EH (cell line): ENCODE measurements at regions not wholly inside any gene's neighbourhood (a gene's known extent, or its start where the extent isn't known, plus 50 kb on each side); places are given as distances from the start of the nearest gene placed in this dataset.
"Not testable (repeated sequence)": the region's sequence is repeated elsewhere in the genome, so short reads cannot be mapped to it uniquely, and the experiment has no call there.

Experiments used
- DNase-seq: peaks from one replicate; pipeline ENCODE4 v3.0.0-alpha.2; 2015; ENCODE audit warnings: low read depth

DNA sequence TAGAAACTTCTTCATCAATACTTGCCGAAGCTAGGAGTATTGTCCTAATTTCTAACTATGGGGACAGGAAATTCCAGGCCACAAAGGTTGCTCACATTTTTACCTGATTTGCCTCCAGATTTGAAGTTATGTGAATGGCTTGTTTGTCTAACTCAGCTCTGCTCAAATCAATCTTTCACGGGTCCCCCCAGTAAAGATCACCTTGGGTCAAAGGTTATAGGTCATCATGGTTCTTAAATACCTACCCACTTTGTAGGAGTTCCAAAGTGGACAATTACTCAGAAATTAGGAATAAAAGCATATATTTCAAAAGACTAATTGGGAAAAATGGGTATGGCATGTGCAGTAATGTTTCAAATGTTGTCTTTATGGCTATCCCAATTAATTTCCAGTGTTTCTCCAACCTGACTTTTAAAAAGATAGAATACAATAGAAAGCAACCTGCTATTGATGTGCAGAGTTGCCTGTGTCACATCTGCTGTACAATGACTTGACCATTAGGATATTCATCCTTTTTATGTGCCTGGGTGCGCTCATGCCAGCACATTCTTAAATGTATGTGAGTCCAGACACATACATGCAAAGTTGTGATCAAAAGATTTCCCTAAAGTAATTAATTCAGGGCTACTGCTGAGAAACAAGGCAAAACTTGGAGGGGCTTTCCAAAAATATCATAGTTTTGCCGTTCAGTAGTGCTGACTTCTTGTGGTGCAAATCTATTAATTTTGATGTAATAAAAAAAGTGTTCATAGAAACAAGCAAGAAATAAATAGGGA lies 126.1 kb downstream of the MYCN start:
- DNase-seq, result no peak

- not testable (repeated sequence) for DNase-seq
Measured at GRCh38 chr2:16065272-16066069, 125.1 kb downstream of the MYCN start.

GRCh38 chr2:16064745-16065144 lies 124.4 kb downstream of the MYCN start:
- DNase-seq, result no peak

GRCh38 chr2:16063955-16064633 lies 123.7 kb downstream of the MYCN start:
- DNase-seq, result no peak

- DNase-seq, result no peak
Measured at GRCh38 chr2:16063251-16063850, 123.0 kb downstream of the MYCN start.

DNA sequence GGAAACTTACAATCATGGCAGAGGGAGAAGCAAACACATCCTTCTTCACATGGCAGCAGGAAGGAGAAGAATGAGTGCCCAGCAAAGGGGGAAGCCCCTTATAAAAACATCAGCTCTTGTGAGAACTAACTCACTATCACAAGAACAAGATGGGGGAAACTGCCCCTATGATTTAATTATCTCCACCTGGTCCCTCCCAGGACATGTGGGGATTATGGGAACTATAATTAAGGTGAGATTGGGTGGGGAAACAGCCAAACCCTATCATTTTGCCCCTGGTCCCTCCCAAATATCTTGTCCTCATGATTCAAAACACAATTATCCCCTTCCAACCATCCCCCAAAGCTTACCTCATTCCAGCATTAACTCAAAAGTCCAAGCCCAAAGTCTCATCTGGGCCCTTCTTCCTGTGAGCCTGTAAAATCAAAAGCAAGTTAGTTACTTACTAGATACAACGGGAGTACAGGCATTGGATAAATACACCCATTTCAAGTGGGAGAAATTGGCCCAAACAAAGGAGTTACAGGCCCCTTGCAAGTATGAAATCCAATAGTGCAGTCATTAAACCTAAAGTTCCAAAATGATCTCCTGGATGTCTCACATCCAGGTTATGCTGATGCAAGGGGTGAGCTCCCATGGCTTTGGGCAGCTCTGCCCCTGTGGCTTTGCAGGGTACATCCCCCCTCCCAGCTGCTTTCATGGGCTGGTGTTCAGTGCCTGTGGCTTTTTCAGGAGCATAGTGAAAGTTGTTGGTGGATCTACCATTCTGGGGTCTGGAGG lies 122.3 kb downstream of the MYCN start:
- no peak for DNase-seq

GRCh38 chr2:16061441-16062217 lies 121.3 kb downstream of the MYCN start:
- no peak for DNase-seq

DNA sequence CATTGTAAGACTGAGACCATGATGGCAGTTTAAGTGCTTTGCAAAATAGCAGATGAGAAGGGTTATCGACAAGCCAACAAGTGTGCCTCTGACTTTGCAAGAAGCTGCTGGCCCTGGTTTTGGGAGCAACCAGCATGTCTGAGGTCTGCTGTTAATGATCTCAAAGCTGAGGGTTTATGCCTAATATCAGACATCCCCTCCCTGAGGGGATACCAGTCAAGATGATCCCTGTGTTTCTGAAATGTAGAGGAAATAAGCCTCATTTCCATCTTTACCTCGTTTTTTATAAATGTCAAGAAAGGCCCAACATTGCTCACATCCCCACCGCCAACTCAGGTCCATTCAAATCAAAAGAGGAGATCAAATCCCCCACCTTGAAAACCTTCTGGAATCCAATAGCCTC lies 120.6 kb downstream of the MYCN start:
- no peak for DNase-seq

DNA sequence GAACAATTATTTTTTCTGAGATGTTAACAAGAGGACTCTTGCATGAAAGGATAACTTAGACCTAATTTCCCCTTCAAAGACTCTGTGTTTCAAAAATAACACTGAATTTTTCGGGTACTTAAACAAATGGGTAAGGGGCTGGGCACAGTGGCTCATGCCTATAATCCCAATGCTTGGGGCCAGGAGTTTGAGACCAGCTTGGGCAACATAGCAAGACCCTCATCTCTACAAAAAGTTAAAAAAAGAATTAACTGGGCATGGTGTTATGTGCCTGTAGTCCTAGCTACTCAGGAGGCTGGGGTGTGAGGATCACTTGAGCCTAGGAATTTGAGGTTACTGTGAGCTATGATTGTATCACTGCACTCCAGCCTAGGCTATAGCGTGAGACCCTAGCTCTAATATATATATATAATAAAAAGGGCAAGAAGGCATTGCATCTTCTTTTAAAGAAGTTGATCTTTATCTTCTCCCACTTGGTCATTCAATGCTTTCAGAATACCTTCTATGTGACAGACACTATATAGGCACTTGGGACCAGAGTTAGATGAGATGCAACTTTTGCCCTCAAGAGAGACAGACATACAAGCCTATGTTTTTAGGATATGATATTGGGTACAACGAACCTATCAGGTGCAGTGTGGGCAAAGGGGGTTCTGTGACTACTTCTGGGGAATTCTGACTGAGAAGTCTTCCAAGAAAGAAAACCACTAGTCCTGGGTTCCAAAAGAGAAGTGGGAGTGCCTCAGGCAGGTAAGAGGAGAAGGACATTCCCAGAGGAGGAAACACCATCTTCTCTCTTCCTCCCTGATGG lies 120.0 kb downstream of the MYCN start:
- no peak for DNase-seq

GRCh38 chr2:16059393-16060016 lies 119.2 kb downstream of the MYCN start:
- DNase-seq, result no peak

GRCh38 chr2:16058747-16059358 lies 118.5 kb downstream of the MYCN start:
- no peak for DNase-seq

DNA sequence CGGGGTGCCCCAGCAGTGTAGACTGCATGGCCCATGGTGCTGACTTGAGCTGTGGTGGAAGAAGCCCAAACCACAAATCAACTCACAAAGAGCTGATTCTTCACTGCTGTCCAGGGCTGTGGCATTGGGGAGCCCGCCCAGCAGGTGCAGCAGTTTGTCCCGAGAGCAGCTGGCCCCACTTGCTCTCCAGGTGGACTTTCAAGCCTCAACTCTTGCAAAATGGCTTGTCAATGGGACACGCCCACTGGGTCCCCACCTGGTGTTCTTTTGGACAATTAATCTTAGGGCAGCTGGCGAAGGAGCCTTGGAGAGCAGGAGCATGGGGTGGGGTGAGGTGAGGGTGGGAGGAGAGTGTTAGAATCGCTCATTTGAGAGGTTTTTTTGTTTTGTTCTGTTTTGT lies 117.9 kb downstream of the MYCN start:
- no peak for DNase-seq

DNA sequence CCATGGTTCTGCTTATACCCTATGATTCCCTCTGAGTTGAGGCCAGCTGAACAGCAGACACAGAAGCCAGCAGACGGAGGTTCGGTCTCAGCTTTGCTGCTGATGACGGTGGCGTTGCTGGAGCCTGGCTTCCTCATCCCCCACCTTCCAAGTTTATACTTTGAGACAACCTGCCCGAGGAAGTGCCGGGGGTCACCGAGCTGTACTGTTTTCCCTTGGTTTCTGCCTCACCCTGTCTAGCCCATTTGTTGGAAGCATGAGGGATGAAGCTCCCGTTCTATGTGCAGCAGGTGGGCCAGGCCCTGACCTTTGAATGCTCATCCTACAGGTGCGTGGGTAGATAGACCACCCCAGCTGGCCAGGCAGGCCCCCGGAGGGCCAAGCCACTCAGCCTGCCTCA lies 117.3 kb downstream of the MYCN start:
- DNase-seq, result no peak

DNA sequence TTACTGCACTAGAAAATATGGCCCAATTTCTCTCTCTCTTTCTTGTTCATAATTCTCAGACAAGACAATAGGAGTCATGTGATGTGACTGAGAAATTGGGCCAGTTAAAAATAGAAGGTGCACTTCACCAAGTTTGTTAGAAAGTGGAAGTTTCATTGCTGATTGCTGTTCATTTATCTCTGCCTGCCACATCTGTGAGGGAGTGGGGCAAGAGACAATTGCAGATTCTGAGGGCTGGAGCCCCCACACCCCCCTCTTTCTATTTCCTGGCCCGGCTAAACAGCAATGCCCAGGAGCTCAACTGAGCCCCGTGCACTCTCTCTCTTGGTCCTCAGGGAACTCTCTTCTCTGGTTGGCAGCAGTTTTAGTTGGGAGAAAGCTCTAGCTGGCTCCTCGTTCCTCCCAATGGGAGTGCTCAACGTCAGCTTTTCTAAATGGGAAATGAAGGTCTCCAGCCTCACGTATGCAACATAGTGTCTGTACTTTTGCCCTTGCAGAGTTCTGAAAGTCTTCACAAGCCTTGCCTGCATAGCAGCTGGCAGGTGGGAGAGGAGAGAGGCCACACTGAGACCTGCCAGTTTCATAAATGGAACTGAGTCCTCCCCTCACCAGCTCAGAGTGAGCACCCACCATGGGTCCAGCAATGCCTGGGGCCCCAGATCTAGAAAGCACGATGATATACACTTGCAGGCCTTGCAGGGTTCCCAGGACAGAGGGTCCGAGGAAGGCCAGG lies 115.7 kb downstream of the MYCN start:
- no peak for DNase-seq

DNA sequence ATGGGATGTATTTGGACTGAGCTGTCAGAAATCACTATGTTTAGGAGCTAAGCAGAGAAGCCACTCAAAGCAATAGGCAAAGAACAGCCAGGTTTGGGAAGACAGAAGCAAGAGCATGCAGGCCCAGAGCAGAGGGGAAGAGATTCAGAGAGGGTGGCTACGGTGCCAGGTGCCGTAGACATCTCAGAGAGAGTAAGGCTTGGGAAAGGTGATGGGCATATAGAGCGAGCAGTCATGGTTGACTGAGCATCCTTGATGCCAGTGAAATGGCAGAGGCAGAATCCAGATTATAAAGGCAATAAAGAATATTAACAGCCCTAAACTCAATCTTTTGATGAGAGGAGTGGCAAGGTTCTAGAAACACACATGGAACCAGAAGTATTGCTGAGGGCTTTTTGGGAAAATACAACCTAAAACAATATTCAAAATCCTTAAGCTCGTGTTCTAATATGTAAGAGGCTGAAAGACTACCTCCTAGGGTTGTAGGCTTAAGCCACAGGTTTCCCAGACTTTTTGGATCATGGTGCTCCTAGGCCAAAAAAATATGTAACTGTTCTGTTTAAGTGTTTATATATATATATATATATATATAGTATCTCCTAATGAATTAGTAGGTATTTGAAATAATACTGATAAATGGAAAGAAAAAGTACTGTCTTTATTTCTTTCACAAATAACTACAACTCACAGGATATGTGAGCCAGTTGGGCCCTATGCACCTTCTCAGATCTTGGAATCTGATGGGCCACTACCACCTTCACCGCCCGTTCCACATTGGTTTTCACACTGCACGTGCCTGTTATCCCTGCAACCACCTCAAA lies 113.3 kb downstream of the MYCN start:
- DNase-seq, result no peak

DNA sequence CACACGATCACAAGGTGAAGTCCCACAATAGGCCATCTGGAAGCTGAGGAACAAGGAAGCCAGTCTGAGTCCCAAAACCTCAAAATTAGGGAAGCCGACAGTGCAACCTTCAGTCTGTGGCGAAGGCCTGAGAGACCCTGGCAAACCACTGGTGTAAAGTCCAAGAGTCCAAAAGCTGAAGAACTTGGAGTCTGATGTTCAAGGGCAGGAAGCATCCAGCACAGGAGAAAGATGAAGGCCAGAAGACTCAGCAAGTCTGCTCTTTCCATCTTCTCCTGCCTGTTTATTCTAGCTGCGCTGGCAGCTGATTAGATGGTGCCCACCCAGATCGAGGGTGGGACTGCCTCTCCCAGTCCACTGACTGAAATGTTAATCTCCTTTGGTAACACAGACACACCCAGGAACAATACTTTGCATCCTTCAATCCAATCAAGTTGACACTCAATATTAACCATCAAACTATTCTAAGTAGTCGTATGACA lies 112.3 kb downstream of the MYCN start:
- DNase-seq, result not testable (repeated sequence)

GRCh38 chr2:16051841-16052564 lies 111.7 kb downstream of the MYCN start:
- no peak for DNase-seq
